COLO668 (cell line): ENCODE measurements at regions not wholly inside any gene's neighbourhood (a gene's known extent, or its start where the extent isn't known, plus 50 kb on each side); places are given as distances from the start of the nearest gene placed in this dataset.
A peak's percentile ranks its signal among the peaks of the same experiment; 100 is the strongest.

Source experiments
- DNase-seq: peaks from one replicate; lab custom pipeline; 2025; ENCODE audit not compliant: unreplicated experiment; lab: John Stamatoyannopoulos, UW

DNA sequence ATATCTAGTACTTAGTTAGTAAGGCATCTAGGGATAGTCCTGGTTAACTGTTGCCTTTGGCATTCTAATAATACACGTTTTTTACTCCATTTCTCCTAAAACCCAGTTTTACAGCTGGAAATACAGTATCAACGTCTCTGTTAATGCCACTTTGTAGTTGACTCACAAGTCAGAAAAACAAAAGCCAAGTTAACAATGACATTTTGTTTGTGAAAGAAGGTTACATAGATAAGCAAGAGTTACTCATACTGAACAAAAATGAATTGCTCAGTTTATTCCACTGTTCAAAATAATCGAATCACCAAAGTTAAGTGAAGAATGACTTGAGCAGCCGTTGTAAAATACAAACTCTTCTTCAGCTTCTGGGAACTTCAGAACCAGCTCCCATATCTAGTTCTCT is 540.3 kb downstream of the ETS1 start:
- no peak for DNase-seq

DNA sequence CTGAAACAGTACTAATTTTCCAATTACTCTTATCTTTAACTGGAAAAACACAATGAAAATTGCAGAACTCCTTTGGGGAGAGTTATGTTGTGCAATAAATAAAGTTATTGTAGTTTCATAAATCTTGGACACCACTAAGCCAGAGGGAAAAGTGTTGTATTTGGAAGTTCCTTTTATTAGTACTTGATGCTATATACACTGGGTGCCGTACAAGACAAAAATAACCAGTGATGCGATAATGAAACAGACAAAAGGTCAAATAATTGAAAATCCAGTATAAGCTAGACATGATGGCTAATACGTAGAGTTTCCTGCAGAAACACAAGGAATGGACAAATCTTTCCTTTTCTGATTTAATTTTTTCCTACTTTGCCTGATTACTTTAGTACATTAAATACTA is 541.1 kb downstream of the ETS1 start:
- no peak for DNase-seq

DNA sequence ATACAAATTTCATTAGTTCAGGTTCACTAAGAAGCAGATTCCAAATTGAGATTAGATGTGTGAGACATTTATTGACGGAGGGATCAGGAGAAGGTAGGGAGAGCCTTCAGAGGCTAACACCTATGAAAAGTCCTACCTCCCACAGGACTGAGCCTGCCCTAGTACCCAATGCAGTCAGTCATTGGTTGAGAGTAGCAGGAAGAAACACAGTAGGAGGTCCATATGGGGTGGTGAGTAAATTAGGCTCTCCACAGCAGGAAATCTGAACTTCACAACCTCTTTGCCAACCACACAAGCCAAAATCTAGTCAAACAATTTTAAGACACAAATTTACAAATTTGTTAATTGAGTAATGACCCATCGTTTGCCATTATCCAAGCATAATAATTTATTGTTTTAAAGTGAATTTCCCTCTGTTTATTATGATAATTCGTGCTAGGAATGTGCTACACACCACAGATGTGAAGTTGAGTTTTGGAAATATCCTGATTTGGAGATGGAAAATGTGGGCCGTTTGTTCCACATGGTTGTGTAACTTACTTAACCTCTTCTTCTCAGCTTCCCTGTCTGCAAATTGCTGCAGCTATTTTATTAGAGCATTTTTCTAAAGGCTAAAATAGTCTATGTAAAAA is 542.1 kb downstream of the ETS1 start:
- DNase-seq, result no peak

DNA sequence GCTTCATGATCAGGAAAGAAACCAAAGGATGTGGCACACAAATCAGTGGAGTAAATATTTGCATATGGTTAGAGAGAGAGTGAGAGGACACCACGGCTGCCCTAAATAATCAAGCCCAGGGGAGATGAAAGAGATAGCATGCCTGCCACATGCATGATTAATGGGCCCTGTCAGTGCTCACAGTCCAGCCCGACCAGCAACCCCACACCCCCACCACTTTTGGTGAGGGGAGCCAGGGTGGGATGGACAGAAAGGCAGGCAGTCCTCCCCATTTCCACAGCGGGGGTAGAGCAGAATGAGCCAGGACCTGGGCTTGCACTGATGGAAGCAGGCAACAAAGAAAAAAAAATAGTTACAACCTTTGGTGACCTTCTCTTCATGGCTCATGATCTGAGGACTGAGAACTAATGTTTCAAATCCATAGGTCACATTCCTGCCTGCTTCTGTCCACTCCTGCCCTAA is 545.0 kb downstream of the ETS1 start:
- DNase-seq, result peak; percentile 8

DNA sequence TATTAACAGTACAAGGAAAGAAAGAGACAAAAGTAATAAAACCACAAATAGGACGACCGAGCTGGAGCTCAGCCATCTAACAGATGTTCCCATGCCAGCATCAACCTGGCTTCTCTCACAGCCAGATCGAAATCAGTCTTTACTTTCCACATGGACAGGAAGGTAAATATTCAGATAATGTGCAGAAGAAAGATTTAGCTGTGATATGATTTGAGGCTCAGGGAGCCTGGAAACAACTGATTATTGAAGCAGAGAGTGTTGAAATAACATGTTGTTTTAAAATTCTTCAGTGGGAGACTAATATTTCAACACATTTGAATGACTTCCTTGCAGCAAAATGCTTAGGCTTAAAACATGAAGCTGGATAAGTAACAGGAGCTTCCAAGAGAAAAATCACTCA is 546.8 kb downstream of the ETS1 start:
- DNase-seq, result no peak

DNA sequence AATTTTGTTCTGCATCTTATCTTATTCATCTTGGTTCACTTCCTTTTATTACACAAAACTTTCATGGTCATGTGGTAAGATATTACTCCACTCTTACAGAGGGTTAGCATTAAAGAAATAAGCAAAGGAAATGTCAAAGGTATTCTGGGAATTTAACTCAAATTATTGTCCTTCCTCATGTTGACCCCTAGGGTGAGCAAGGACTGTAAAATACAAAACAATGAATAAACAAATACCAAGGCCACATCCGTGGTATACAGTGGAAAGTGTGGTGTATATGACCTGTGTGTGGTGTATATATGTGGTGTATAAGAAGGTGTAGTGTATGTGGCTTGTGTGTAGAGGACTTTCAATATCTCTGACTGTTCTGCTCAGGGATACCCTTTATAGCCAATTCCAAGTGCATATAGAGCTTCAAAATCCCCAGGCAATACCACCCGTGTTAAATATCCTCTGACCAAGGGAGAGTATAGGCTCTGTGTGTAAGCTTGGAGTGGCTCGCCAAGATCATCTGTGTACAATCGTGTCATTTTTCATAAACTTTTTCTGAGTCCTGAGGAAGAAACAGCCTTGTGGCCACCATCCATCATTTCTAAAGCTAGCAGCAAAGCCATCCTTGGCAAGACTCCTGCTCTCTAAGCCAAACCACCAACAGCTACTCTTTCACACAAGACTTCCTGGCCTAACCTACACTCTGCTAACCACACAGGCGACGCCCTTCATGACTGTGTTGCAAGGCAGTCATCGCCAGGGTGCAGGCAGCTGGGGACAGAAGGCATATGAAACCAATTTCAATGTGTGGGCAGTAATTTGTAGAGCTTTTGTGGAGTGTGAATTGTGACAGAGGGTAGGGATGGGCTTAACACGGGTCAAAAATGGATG is 548.0 kb downstream of the ETS1 start:
- DNase-seq, result peak; percentile 15

DNA sequence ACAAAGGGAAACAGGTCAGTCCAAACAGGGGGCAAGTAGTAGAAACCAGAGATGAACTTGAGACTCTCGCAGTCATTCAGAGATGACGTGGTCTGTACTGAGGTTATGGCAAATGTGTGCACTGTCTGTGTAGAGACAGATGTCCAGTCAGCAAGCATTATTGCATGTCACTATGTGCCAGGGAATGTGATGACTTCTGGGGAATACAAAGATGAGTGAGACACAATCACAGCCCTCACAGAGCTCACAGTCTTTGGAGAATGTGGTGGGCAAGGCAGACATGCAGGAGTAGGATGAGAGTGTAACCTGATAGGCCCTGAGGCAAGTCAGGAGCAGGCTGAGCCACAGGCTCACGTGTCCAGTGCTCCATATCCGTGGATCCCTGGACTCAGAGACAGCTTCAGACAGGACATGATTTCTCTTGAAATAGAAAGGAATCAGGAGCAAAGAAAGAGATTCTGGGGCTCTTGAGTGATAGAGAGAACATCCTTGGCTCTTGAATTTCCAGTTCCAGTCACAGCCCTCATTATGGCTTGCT is 550.7 kb downstream of the ETS1 start:
- DNase-seq, result no peak

DNA sequence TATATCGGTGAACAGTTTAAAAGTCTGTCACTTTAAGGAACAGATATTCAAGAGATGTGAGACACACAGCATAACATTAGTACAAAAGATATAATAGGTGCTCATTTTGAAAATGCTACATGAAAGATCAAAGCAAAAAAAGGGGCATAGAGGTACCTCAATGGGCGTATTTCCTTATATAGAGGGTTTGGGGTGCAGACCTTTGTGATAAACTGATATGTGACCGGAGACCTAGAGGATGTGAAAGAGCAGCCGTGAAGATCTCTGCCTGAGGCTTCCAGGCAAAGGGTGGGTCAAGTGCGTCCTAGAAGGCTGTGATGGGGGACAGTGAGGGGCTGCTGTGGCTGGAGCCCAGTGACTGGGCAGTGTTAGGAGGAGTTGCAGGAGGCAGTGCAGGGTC is 551.4 kb downstream of the ETS1 start:
- DNase-seq, result no peak

DNA sequence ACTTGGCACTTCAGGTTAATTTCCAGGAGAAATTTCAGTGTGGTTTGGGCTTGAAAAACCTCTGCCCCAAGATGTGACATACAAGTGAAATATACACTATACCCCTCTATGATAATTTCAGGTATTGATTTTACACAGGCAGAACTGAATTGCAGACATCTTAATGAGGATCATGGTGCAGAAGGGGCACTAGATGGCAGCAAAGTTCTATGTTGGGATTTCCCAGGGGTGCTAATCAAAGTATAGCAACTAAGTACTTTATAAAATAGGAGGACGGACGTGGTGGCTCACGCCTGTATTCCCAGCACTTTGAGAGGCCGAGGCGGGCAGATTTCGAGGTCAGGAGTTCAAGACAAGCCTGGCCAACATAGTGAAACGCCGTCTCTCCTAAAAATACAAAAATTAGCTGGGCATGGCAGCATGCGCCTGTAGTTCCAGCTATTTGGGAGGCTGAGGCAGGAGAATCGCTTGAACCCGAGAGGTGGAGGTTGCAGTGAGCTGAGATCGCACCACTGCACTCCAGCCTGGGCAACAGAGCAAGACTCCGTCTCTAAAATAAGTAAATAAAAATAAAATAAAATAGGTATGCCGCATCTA is 555.7 kb downstream of the ETS1 start:
- peak; percentile 57 for DNase-seq

DNA sequence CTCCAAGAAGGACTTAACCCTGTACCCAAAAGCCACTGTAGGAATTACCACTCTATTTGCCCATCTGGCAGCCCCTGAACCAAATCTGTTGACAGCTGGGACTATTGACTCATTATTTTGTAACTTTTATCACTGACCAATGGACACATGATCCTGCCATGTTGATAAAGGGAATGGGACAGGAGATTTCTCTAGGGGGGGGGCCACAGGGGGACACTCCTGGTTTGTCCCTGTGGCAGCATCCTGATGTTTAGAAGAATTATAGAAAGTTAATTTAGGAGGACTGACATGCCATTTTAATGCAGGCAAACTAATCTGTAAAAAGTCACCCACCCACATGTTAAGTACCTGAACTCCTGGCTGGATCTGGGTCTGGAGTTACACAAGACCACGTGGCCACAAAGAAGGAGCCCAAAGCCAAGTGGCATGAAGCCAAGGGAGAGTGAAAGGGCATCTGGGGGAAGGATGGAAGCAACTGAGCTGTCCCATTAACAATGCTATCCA is 558.1 kb downstream of the ETS1 start:
- no peak for DNase-seq

DNA sequence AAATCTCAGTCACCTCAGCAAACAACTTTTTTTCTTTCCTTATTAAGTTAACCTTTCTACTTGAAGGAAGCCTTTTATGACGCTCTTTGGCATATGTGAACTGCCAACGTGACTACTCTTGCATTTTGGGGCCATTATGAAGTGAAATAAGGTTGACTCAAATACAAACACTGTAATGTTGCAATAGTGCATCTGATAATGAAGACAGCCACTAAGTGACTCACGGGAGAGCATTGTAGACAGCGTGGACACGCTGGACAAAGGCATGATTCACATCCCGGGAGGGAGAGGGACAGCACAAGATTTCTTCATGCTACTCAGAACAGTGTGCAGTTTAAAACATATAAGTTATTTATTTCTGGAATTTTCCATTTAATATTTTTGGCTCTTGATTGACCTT is 560.8 kb downstream of the ETS1 start:
- DNase-seq, result no peak

DNA sequence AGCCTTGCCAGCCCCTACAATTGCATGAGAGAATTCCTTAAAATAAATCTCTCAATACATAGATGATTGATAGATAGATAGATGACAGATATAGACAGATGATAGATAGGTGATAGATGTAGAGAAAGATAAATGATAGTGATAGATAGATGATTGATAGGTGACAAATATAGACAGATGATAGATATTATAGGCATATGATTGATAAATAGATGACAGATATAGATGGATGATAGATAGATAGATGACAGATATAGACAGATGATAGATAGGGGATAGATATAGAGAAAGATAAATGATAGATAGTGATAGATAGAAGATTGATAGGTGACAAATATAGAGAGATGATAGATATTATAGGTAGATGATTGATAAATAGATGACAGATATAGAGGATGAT is 564.6 kb downstream of the ETS1 start:
- no peak for DNase-seq

DNA sequence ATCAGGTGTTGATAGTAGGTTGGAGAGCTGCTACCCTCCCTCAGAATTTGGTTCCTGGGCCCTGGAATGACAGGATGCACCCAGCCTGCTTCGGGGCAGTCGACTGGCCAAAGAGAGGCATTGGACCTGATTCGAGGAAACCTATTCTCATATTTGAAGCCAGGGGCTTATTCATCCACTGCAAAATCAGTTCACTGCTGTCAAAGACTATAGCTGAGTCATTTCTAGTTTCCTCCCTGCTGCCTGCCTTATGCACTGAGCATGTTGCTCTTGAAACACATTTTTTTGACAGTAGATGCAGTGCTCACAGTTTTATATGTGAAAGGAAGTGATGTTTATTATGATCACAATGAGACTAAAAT is 565.4 kb downstream of the ETS1 start:
- no peak for DNase-seq

DNA sequence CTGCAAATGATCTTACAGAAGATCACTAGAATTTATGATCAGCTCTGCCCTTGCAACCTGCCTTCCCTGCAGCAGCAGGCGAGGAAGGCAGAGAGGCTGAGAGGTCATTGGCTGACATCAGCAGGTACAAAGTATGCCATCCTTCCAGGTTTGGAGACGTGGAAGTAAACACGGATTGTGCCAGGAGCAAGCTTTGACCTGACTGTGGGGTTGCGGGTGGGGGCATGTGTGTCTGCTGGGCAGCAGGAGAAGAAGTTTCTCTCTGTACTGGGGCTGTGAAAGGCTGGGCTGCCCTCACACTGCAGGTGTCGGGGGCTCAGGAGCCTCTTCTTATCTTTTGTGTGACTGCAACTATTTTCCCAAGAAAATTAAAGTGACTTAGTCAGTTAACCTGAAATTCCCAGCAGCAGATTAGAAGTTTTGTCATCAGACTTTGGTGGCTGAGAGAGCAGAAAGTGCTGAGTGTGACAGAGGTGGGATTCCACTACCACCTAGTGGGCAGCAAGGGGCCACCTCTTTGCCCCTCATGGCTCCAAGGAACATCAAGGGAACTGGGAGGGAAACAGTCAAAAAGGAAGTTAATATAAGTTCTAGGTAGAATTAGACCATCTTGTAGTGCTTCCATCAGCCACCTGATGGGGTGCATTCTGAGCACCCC is 565.9 kb downstream of the ETS1 start:
- no peak for DNase-seq

DNA sequence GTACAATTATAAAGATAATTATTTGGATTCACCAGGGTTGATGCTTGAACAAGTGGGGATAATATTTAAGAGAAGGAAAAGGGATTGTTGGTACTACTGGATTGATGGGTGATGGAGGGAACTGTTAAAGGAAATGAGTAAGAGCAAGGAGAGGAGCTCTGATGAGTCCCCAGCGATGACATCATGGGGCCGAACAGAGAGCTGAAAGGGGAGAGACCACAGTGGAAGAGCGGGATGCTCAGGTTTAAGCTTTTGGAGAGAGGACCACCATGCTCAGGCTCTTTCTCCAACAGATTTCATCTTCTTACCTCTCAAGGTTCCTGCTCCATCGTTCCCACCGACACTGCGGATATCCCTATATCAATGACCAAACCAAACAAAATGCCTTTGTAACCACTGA is 568.7 kb downstream of the ETS1 start:
- no peak for DNase-seq

DNA sequence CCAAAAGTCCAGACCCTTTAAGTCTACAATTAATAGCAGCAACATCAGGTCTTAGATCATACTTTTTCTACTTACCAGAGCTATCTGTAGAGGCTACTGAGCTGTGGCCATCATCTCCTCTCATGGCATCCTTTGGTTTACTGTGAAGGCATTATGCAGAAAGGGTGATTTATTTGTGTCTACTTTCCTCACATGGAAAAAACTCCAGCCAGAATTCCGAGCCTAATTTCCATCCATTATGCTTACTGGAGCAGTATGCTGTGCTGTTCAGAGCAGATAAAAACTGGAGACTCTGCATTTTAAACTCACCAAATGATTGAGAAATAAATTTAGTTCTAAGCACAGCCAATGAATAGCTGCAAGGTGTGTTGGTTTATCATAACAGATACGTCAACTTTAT is 581.8 kb downstream of the ETS1 start:
- DNase-seq, result no peak

DNA sequence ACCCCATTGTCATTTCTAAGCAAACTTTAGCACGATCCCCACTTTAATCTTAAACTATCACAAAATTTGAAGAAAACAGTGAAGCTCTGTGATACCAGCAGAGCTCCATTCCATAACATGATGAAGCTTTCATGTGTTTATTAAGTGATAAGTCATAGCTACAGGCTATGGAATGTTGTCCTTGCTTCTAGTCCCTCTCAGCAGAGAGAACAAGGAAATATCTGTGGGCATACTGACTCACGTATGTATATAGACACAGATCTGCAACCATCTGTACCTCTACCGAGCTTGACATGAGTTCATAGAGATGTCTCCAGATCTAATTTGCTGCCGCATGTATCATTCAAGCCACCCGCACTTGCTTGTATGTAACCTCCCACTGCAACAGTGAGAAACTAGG is 588.9 kb downstream of the ETS1 start:
- DNase-seq, result no peak

DNA sequence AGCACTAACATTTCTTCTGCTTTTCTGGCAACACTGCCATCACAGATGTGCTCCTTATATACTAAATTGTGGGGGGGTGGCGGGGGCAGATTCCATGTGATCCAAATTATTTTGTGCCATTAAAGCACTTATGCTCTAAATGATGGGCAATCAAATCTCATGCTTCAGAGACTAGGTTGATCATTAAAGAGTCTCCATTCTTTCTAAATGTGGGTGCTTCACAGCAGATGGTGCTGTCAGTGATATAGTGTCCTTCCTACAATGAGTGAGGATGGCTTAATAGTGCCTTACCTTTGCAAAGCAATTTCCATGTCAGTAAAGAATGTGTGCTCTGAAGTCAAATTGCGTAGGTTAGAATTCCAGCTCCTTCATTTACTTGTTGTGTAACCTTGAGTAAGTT is 589.8 kb downstream of the ETS1 start:
- no peak for DNase-seq

DNA sequence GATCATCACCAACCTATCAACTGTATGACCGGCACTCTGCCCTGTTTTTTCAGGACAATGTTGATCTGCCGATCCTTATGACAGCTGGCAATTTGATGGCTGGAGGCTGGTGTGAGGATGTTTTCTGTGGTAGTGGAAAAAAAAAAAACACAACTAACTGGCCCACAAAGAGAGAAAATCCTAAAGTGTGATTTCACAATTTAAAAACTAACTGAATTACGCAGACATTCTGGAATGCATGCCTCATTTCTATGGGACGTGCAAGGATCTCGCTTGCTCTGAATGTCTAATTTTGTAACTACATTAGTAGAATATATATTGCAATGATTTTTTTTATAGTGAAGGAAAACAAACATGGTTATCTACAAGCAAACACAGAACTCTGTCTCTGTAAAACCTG is 590.5 kb downstream of the ETS1 start:
- DNase-seq, result no peak

DNA sequence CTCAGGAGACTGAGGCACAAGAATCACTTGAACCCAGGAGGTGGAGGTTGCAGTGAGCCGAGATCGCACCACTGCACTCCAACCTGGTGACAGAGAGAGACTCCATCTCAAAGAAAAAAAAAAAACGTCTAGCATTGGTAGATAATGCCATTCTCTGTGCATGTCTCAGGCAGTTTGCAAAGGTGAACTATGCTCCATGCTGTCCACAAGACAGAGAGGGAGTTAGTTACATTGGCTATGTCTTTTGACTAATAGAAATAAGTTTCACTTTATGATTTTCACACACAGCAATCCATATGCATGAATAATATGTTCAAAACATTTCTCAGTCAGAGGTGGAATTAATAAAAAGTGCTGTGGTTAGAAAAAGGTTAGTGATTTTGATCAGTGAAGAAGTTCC is 591.4 kb downstream of the ETS1 start:
- DNase-seq, result no peak

DNA sequence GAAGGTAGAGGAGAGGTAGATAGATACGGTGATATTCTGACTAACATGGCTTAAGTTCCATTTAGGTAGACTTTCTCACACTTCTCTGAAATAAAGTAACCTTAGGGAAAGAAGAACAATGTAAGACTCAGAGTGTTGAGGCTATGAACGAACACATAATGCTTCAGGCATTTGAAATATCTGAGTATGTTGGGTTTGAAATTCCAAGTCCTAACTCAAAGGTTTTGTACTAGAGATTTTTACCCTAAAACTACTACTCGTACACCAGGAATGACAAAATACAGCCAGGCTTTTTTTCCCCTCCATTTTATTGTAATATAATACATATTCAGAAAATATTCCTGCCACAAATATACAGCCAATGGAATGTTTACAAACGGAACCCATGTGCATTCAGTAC is 592.6 kb downstream of the ETS1 start:
- DNase-seq, result no peak
